Spleen (tissue), 11 donors: ENCODE measurements at regions not wholly inside any gene's neighbourhood (a gene's known extent, or its start where the extent isn't known, plus 50 kb on each side); places are given as distances from the start of the nearest gene placed in this dataset.

Experiments used
- DNase-seq: peaks from one replicate; pipeline ENCODE4 v3.0.0-alpha.2; 2020
- H3K27ac ChIP-seq, 8 donors: fragments of 200-600 bp; sonication (generic) in 7 of 8; 1 replicate in 4 of 8; 2 replicates in 4 of 8; pipeline versions ENCODE4 v1.5.0 to v1.8.0; 2016 to 2021; ENCODE audit warnings: inconsistent platforms in 4 of 8, mild to moderate bottlenecking in 4 of 8, moderate library complexity in 1 of 8
- H3K27me3 ChIP-seq, 7 donors: fragments of 200-600 bp; sonication (generic) in 6 of 7; replicated peaks in 1 of 7; 1 replicate in 4 of 7; 2 replicates in 3 of 7; pipeline versions ENCODE4 v1.5.0 to v1.8.0; 2016 to 2021; ENCODE audit warnings: inconsistent platforms in 3 of 7, mild to moderate bottlenecking in 1 of 7
- H3K36me3 ChIP-seq, 6 donors: fragments of 200-600 bp; sonication (generic) in 5 of 6; 1 replicate in 4 of 6; 2 replicates in 2 of 6; pipeline versions ENCODE4 v1.5.0 to v1.8.0; 2016 to 2021; ENCODE audit warnings: inconsistent platforms in 2 of 6
- H3K4me1 ChIP-seq, 6 donors: fragments of 200-600 bp; sonication (generic) in 5 of 6; 1 replicate in 3 of 6; 2 replicates in 3 of 6; pipeline versions ENCODE4 v1.5.0 to v1.8.0; 2016 to 2021; ENCODE audit warnings: inconsistent platforms in 3 of 6
- H3K4me3 ChIP-seq, 8 donors: fragments of 200-600 bp; sonication (generic) in 7 of 8; 1 replicate in 4 of 8; 2 replicates in 4 of 8; pipeline versions ENCODE4 v1.5.0 to v1.8.0; 2016 to 2021; ENCODE audit warnings: inconsistent platforms in 4 of 8, mild to moderate bottlenecking in 4 of 8, moderate library complexity in 2 of 8
- H3K9me3 ChIP-seq, 8 donors: fragments of 200-600 bp; sonication (generic) in 7 of 8; 1 replicate in 4 of 8; 2 replicates in 4 of 8; pipeline versions ENCODE4 v1.5.0 to v1.8.0; 2016 to 2021; ENCODE audit warnings: inconsistent platforms in 4 of 8
- CTCF ChIP-seq, 11 experiments: fragments of 200-600 bp in 7 of 11; fragments of 450-650 bp in 4 of 11; sonication (generic) in 4 of 11; IDR thresholded peaks in 8 of 11; conservative IDR thresholded peaks in 3 of 11; 1 replicate in 7 of 11; 2 replicates in 4 of 11; pipeline versions ENCODE4 v1.4.0 to v1.8.0; 2016 to 2021; ENCODE audit warnings: antibody characterized with exemption in 11 of 11, inconsistent platforms in 4 of 11, mild to moderate bottlenecking in 1 of 11
- POLR2A ChIP-seq, 3 donors: fragments of 450-650 bp; IDR thresholded peaks; one replicate each; pipeline ENCODE4 v1.5.1; 2017; ENCODE audit warnings: antibody characterized with exemption in 3 of 3, mild to moderate bottlenecking in 1 of 3
- POLR2AphosphoS5 ChIP-seq, 3 donors: sonication (generic); formaldehyde crosslinking; IDR thresholded peaks; one replicate each; pipeline ENCODE4 v1.5.1; 2017; ENCODE audit warnings: antibody characterized with exemption in 3 of 3
- WGBS, 5 donors: extraction: QIAGEN DNeasy Blood & Tissue Kit in 3 of 5; methylation state at CpG; one replicate each; pipeline versions ENCODE4 v1.1.5 to v1.1.7; 2013 to 2018; 5-methylcytosine and 5-hydroxymethylcytosine counted together
- intact Hi-C: fragments of 100-400 bp; cut with DNase I; formaldehyde crosslinking; loops from one replicate; pipeline ENCODE4 v1.15.0; 2023; ENCODE audit warnings: low total_unique reads
- donor health status: healthy with polysubstance abuse.
- donor health status: DM: no; HTN: no; CAD: no; lungs with moderate emphysema.
- donor health status: DM: no; HTN: no; CAD: no.
- donor health status: Bipolar disorder and iron deficiency.
- donor health status: healthy.
- donor health status: DM: no; HTN: no; CAD: no.
- donor health status: DM: yes; HTN: yes; CAD: no.

- peaks cover 0 to 5% (median 0%) of the 10 kb centered on the region in 7 donors for H3K27me3 ChIP-seq
- 83 to 94% (median 89%) methylated on average over 9 of the region's 9 CpGs for WGBS, 5 donors
These were observed 104.8 kb upstream of the CHRNA7 start for GRCh38 chr15:31925541-31925940.

DNA sequence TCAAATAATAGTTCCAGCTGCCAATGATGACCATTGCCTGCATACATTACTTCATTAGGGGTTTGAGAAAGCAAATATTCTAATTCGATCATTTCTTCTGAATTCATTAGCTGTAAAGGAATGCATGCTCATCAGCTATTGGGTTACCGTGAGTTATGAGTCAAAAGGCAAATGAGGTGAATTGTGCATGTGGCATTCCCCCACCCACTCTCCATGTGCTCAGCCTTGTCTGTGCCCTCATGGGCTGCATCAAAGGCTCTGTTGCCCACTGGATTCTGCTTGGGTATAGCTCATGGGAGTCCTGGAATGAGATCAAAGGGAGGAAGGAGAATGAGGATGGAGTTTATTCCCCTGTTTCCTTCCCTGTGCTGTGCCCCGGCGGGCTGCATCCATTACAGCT lies 99.3 kb upstream of the CHRNA7 start:
- WGBS, 5 donors, result 70 to 89% (median 78%) methylated on average over 4 of the region's 4 CpGs

More at GRCh38 chr15:31925541-31925940, 104.8 kb upstream of the CHRNA7 start:
- TF ChIP-seq CTCF (IDR thresholded peaks at IDR 0.05 in 8 of 11, conservative IDR thresholded peaks at IDR 0.05 in 3 of 11) (no peak), POLR2A (IDR thresholded peaks at IDR 0.05) (no peak), POLR2AphosphoS5 (IDR thresholded peaks at IDR 0.05) (no peak)
- intact Hi-C loops, result no loop called here
- peaks cover 0 to 23% (median 6%) of the 10 kb centered on the region in 8 donors for H3K9me3 ChIP-seq
- no peak overlapping the region for H3K27ac ChIP-seq
- DNase-seq, result no peak
- H3K36me3 ChIP-seq, result no peaks in the 10 kb centered on the region
- no peak overlapping the region for H3K4me3 ChIP-seq
- no peaks in the 10 kb centered on the region for H3K4me1 ChIP-seq

GRCh38 chr15:31932576-31932975 lies 97.7 kb upstream of the CHRNA7 start:
- peaks cover 0 to 13% (median 0%) of the 10 kb centered on the region in 7 donors for H3K27me3 ChIP-seq
- no peaks in the 10 kb centered on the region for H3K4me1 ChIP-seq
- H3K4me3 ChIP-seq, result no peak overlapping the region
- H3K9me3 ChIP-seq, result no peaks in the 10 kb centered on the region
- DNase-seq, result no peak
- TF ChIP-seq CTCF (IDR thresholded peaks at IDR 0.05 in 8 of 11, conservative IDR thresholded peaks at IDR 0.05 in 3 of 11), result no peak
- no peak for TF ChIP-seq POLR2A (IDR thresholded peaks at IDR 0.05)
- TF ChIP-seq POLR2AphosphoS5 (IDR thresholded peaks at IDR 0.05), result no peak
- H3K27ac ChIP-seq, result no peak overlapping the region
- no peaks in the 10 kb centered on the region for H3K36me3 ChIP-seq
- WGBS, 5 donors, result 79 to 94% (median 86%) methylated on average over 5 of the region's 5 CpGs
- intact Hi-C loops, result no loop called here

More for the DNA sequence above, 99.3 kb upstream of the CHRNA7 start:
- H3K36me3 ChIP-seq, result no peaks in the 10 kb centered on the region
- H3K4me3 ChIP-seq, result no peak overlapping the region
- H3K9me3 ChIP-seq, result no peaks in the 10 kb centered on the region
- DNase-seq, result no peak
- TF ChIP-seq POLR2AphosphoS5 (IDR thresholded peaks at IDR 0.05) (no peak), POLR2A (IDR thresholded peaks at IDR 0.05) (no peak), CTCF (IDR thresholded peaks at IDR 0.05 in 8 of 11, conservative IDR thresholded peaks at IDR 0.05 in 3 of 11) (no peak)
- H3K27me3 ChIP-seq, result peaks cover 0 to 13% (median 0%) of the 10 kb centered on the region in 7 donors
- intact Hi-C loops, result no loop called here
- no peaks in the 10 kb centered on the region for H3K4me1 ChIP-seq
- H3K27ac ChIP-seq, result no peak overlapping the region

DNA sequence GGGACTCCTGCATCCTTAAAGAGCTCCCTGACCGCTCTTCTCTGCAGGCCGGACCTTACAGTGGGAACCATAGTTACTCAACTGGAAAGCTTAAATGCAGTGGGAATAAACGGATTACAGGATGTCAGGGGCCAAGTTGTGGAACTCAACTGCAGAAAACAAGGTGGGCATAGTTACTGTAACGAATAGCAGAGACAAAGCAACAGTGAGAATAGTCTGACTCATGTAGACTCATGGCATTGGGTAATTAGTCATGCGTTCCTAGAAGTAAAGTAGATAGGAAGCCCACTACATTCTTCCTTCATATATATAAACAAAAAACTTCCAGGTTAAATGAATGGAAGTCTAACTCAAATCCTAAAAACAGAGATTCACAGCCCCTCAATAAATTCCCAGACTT lies 95.5 kb upstream of the CHRNA7 start:
- no peak for TF ChIP-seq CTCF (IDR thresholded peaks at IDR 0.05 in 8 of 11, conservative IDR thresholded peaks at IDR 0.05 in 3 of 11)
- TF ChIP-seq POLR2AphosphoS5 (IDR thresholded peaks at IDR 0.05), result no peak
- TF ChIP-seq POLR2A (IDR thresholded peaks at IDR 0.05), result no peak
- DNase-seq, result no peak
- H3K4me1 ChIP-seq, result no peaks in the 10 kb centered on the region
- peaks cover 0 to 13% (median 0%) of the 10 kb centered on the region in 7 donors for H3K27me3 ChIP-seq
- no peaks in the 10 kb centered on the region for H3K9me3 ChIP-seq
- no peaks in the 10 kb centered on the region for H3K36me3 ChIP-seq
- no peak overlapping the region for H3K4me3 ChIP-seq
- no peak overlapping the region for H3K27ac ChIP-seq
- intact Hi-C loops, result no loop called here
- 57 to 75% (median 67%) methylated on average over 5 of the region's 5 CpGs for WGBS, 5 donors
